Neutrophil (primary cell): ENCODE measurements at regions not wholly inside any gene's neighbourhood (a gene's known extent, or its start where the extent isn't known, plus 50 kb on each side); places are given as distances from the start of the nearest gene placed in this dataset.

Experiments
- H3K27ac ChIP-seq: fragments of 200-600 bp; sonication (generic); 2 replicates; pipeline ENCODE4 v1.5.1; 2016; ENCODE audit warnings: mild to moderate bottlenecking, moderate library complexity
- H3K27me3 ChIP-seq: fragments of 200-600 bp; sonication (generic); 2 replicates; pipeline ENCODE4 v1.6.0; 2016; ENCODE audit warnings: mild to moderate bottlenecking
- H3K36me3 ChIP-seq: fragments of 200-600 bp; sonication (generic); 2 replicates; pipeline ENCODE4 v1.5.1; 2017
- H3K4me1 ChIP-seq, 2 experiments: fragments of 200-600 bp in 1 of 2; sonication (generic) in 1 of 2; 1 replicate in 1 of 2; 2 replicates in 1 of 2; pipeline versions ENCODE4 v1.5.1 to v1.6.1; 2013 to 2016; ENCODE audit warnings: low read depth in 1 of 2, low read length in 1 of 2, mild to moderate bottlenecking in 1 of 2, moderate library complexity in 1 of 2; ENCODE audit not compliant: control insufficient read depth in 1 of 2, insufficient read depth in 1 of 2
- H3K4me3 ChIP-seq, 2 experiments: fragments of 200-600 bp in 1 of 2; sonication (generic) in 1 of 2; 1 replicate in 1 of 2; 2 replicates in 1 of 2; pipeline ENCODE4 v1.5.1; 2013 to 2016; ENCODE audit warnings: low read depth in 1 of 2, low read length in 1 of 2, mild to moderate bottlenecking in 1 of 2, moderate library complexity in 1 of 2
- H3K9me3 ChIP-seq: fragments of 200-600 bp; sonication (generic); 2 replicates; pipeline ENCODE4 v1.5.1; 2016
- TF ChIP-seq, protein P1 (sequence below): fragments of 200-600 bp; sonication (generic); IDR thresholded peaks from 2 replicates; pipeline ENCODE4 v1.5.1; 2016; ENCODE audit warnings: antibody characterized with exemption

DNA sequence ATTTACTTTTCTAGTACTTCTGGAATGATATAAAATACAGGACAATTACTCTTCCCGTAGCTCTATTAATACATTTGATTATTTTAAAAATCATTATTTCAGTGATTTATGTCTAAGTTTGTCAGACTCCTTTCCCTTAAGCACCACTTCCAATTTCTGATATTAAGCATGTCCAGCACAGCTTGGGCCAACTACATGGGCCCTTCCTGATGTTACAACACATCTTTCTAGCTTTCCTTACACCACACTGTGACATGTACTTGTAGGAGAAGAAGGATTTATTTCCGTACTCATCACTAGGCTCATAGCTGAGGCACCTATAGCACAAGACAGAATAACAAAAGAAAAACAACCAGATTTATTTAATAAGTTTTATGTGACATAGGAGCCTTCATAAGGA is 134.8 kb upstream of the HNRNPA3 start:
- H3K4me1 ChIP-seq, result no peaks in the 10 kb centered on the region
- H3K27me3 ChIP-seq, result no peaks in the 10 kb centered on the region
- H3K9me3 ChIP-seq, result no peaks in the 10 kb centered on the region
- TF ChIP-seq, protein P1, sequence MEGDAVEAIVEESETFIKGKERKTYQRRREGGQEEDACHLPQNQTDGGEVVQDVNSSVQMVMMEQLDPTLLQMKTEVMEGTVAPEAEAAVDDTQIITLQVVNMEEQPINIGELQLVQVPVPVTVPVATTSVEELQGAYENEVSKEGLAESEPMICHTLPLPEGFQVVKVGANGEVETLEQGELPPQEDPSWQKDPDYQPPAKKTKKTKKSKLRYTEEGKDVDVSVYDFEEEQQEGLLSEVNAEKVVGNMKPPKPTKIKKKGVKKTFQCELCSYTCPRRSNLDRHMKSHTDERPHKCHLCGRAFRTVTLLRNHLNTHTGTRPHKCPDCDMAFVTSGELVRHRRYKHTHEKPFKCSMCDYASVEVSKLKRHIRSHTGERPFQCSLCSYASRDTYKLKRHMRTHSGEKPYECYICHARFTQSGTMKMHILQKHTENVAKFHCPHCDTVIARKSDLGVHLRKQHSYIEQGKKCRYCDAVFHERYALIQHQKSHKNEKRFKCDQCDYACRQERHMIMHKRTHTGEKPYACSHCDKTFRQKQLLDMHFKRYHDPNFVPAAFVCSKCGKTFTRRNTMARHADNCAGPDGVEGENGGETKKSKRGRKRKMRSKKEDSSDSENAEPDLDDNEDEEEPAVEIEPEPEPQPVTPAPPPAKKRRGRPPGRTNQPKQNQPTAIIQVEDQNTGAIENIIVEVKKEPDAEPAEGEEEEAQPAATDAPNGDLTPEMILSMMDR, result no peak
- H3K4me3 ChIP-seq, result no peak overlapping the region
- H3K36me3 ChIP-seq, result no peaks in the 10 kb centered on the region
- no peak overlapping the region for H3K27ac ChIP-seq

DNA sequence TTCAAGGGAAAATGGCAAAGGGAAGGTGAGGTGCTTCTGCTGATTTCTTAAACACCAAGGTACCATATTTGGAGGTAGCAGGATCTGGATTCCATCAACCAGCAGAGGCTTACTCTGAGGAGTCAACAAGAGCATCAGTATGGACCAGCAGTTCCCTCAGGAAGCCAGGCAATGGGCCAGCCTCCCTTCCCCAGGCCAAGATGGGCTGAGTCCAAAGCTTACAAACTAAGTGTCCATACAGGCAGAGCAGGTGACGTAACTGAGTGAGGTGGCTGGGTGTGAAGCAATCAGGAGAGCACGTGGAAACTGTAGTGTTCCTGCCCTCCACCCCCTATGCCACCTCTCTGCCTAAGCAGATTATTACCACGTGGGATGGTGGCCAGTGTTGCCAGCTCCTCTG is 134.2 kb upstream of the HNRNPA3 start:
- Histone ChIP-seq H3K36me3 (no peaks in the 10 kb centered on the region), H3K4me3 (no peak overlapping the region), H3K27me3 (no peaks in the 10 kb centered on the region), H3K27ac (no peak overlapping the region), H3K9me3 (no peaks in the 10 kb centered on the region), H3K4me1 (no peaks in the 10 kb centered on the region)
- TF ChIP-seq, protein P1, result no peak

DNA sequence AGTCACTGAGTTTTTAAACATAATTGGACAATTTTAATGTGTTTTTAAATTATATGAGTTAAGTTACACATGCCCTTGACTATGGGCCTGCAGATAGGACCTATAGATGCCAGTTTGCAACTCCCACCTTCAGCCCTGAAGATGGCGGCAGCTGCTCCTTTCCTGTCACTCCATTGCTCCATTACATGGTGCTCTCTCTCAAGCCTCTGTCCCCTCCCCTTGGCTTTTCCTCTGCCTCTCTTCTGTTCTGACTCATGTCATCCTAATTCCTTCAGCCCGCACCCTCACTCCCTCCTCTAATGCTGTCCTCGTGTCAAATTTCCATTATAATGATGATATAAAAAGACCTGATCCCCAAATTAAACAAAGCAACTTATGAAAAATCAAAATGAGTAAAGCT is 133.7 kb upstream of the HNRNPA3 start:
- H3K4me3 ChIP-seq, result no peak overlapping the region
- TF ChIP-seq, protein P1, result no peak
- no peaks in the 10 kb centered on the region for H3K36me3 ChIP-seq
- H3K27me3 ChIP-seq, result no peaks in the 10 kb centered on the region
- H3K4me1 ChIP-seq, result no peaks in the 10 kb centered on the region
- H3K27ac ChIP-seq, result no peak overlapping the region
- H3K9me3 ChIP-seq, result no peaks in the 10 kb centered on the region

DNA sequence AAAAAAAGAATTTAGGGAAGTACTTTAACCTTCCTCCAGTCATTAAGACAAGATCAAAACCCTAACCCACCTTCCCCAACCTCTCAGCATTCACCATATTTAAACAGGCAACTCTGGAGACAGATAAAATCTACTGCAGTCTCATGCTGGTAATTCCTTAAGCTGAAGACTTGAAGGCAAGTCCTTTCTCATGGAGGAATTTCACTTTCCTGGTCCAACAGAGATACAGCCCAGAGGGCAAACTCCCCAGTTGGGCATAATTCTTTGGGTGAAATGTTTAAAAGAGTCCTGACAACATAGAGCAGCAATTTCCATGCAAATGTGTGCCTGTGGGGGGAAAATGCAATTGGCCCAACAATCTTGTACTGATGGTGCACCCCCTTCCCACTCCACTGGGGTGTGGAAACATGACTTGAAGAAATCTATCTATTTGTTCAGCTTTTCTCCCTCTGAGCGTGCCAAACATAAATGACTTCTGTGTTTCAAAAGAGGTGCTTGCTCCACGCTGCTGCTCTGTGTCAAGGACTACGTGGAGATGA is 131.8 kb upstream of the HNRNPA3 start:
- Histone ChIP-seq H3K4me1 (no peaks in the 10 kb centered on the region), H3K4me3 (no peak overlapping the region), H3K36me3 (no peaks in the 10 kb centered on the region), H3K9me3 (no peaks in the 10 kb centered on the region), H3K27me3 (no peaks in the 10 kb centered on the region), H3K27ac (no peak overlapping the region)
- TF ChIP-seq, protein P1, result no peak

DNA sequence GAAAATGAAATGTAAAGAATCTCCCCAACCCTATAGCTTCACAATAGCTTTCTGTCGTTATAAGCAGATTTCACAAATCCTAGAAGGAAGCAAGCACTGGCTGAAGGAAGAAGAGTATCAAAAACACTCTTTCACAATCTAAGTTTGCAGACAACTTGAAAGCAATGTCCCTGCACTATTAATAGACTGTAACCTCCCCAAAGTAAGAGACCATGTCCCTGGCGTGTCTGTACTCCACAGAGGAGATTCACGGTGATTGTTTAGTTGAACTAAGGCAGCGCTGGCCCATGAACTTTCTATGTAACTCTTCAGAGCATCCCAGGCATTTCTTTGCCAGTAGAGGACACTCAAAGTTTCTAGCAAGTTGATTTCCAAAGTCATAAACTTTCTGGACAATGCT is 128.0 kb upstream of the HNRNPA3 start:
- Histone ChIP-seq H3K9me3 (no peaks in the 10 kb centered on the region), H3K4me1 (no peaks in the 10 kb centered on the region), H3K27me3 (no peaks in the 10 kb centered on the region), H3K36me3 (no peaks in the 10 kb centered on the region), H3K27ac (no peak overlapping the region), H3K4me3 (no peak overlapping the region)
- TF ChIP-seq, protein P1, result no peak

DNA sequence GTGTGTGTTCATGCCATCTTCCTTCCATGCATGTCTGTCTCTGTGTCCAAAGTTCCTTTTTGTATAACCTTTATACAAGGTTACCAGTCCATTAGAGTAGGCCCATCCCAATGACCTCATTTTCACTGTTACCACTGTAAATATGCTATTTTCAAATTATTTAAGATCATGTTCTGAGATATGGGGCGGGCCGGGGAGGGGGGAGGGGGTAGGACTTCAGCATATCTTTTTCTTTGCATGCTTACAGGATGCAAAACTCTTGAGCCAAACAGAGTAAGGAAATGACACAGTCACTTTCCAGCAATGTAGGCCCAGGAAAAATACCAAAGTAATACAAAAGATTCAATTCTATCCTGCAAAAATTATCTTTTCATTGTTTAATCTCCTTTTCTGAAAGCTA is 124.1 kb upstream of the HNRNPA3 start:
- no peak overlapping the region for H3K4me3 ChIP-seq

More for the DNA sequence above, 124.1 kb upstream of the HNRNPA3 start:
- TF ChIP-seq, protein P1, result no peak
- Histone ChIP-seq H3K4me1 (no peaks in the 10 kb centered on the region), H3K27ac (no peak overlapping the region), H3K9me3 (no peaks in the 10 kb centered on the region), H3K36me3 (no peaks in the 10 kb centered on the region), H3K27me3 (no peaks in the 10 kb centered on the region)
